ENCODE measurements at regions not wholly inside any gene's neighbourhood (a gene's known extent, or its start where the extent isn't known, plus 50 kb on each side); places are given as distances from the start of the nearest gene placed in this dataset.

GRCh38 chr6:121944354-121944753, 455.1 kb upstream of the HSF2 start:
- Histone ChIP-seq H3K79me2 (ENCODE audit: control insufficient read depth, insufficient read depth, low read length) (no peaks in the 10 kb centered on the region), H3K4me3 (no peak overlapping the region), H4K20me1 (ENCODE audit: control insufficient read depth, insufficient read depth) (no peaks in the 10 kb centered on the region), H3K9ac (ENCODE audit: control insufficient read depth, insufficient read depth, low read length) (no peak overlapping the region), H3K27ac (ENCODE audit: control insufficient read depth, insufficient read depth) (no peak overlapping the region), H3K36me3 (ENCODE audit: control insufficient read depth in 2 of 2, insufficient read depth in 2 of 2, low read length in 1 of 2) (no peaks in the 10 kb centered on the region), H3K9me3 (replicated peaks; ENCODE audit: control insufficient read depth, insufficient read depth, low read length) (no peaks in the 10 kb centered on the region), H3K4me1 (ENCODE audit: control insufficient read depth, insufficient read depth, low read length) (no peaks in the 10 kb centered on the region), H3K4me2 (ENCODE audit: control insufficient read depth, insufficient read depth) (no peak overlapping the region), H3K27me3 (replicated peaks in 1 of 2; ENCODE audit: control insufficient read depth in 2 of 2, insufficient read depth in 2 of 2, low read length in 1 of 2) (no peaks in the 10 kb centered on the region), H2AFZ (ENCODE audit: control insufficient read depth, low read depth, low read length) (no peak overlapping the region)
- FAIRE-seq (no peak), ATAC-seq (no peak), DNase-seq (ENCODE audit: low read depth, low spot score) (no peak)
- BruUV-seq (replicated peaks), result no TSS peak
- ChIA-PET RAD21 (ENCODE audit: unreplicated experiment) (no interaction called here), SMC1A (ENCODE audit: uncharacterized antibody, unreplicated experiment) (interaction anchor here (0.7 to 1.5 kb wide), 3 partner anchors 13 to 59 kb away, joined by 3 read pairs; no protein-coding TSS in a partner anchor), CTCF (no interaction called here), POLR2A (no interaction called here)
- in situ Hi-C loops (cut with MboI) (no loop called here), intact Hi-C loops (cut with micrococcal nuclease; ENCODE audit: unreplicated experiment) (no loop called here)
- WGBS (ENCODE audit: insufficient coverage, insufficient replicate concordance, low lambda C conversion rate, missing lambda C conversion rate), result 4% methylated on average over 1 of the region's 1 CpG
- no peak for TF ChIP-seq ZBTB40 (IDR thresholded peaks at IDR 0.05; ENCODE audit: borderline replicate concordance)

- no peak for TF ChIP-seq ZNF24 (IDR thresholded peaks at IDR 0.05)
- no peak for TF ChIP-seq E2F4 (IDR thresholded peaks at IDR 0.05; ENCODE audit: low read depth, low read length)
- TF ChIP-seq NR2F1 (conservative IDR thresholded peaks at IDR 0.05), result no peak
- TF ChIP-seq ATF7 (IDR thresholded peaks at IDR 0.05; ENCODE audit: low read depth), result no peak
- TF ChIP-seq CREM (IDR thresholded peaks at IDR 0.05; ENCODE audit: low read depth), result no peak
- TF ChIP-seq EP300 (IDR thresholded peaks at IDR 0.05; ENCODE audit: borderline replicate concordance in 1 of 2, control insufficient read depth in 1 of 2, low read depth in 2 of 2, low read length in 2 of 2), result no peak
- no peak for TF ChIP-seq MTA3 (IDR thresholded peaks at IDR 0.05; ENCODE audit: borderline replicate concordance, low read length)
- no peak for TF ChIP-seq SUPT20H (IDR thresholded peaks at IDR 0.05; ENCODE audit: borderline replicate concordance, control insufficient read depth, low read depth, low read length)
- 0% methylated on average over 4 of the region's 4 CpGs for WGBS (ENCODE audit: insufficient coverage, insufficient replicate concordance, low lambda C conversion rate, missing lambda C conversion rate)
- Histone ChIP-seq H3K9me3 (replicated peaks; ENCODE audit: control insufficient read depth, insufficient read depth, low read length) (no peaks in the 10 kb centered on the region), H3K4me3 (no peak overlapping the region), H4K20me1 (ENCODE audit: control insufficient read depth, insufficient read depth) (no peaks in the 10 kb centered on the region), H3K36me3 (ENCODE audit: control insufficient read depth in 2 of 2, insufficient read depth in 2 of 2, low read length in 1 of 2) (no peaks in the 10 kb centered on the region), H3K9ac (ENCODE audit: control insufficient read depth, insufficient read depth, low read length) (no peak overlapping the region), H3K27me3 (replicated peaks in 1 of 2; ENCODE audit: control insufficient read depth in 2 of 2, insufficient read depth in 2 of 2, low read length in 1 of 2) (no peaks in the 10 kb centered on the region), H3K79me2 (ENCODE audit: control insufficient read depth, insufficient read depth, low read length) (no peaks in the 10 kb centered on the region), H3K4me2 (ENCODE audit: control insufficient read depth, insufficient read depth) (no peak overlapping the region), H2AFZ (ENCODE audit: control insufficient read depth, low read depth, low read length) (no peak overlapping the region), H3K27ac (ENCODE audit: control insufficient read depth, insufficient read depth) (no peak overlapping the region), H3K4me1 (ENCODE audit: control insufficient read depth, insufficient read depth, low read length) (no peaks in the 10 kb centered on the region)
- intact Hi-C loops (cut with micrococcal nuclease; ENCODE audit: unreplicated experiment) (no loop called here), in situ Hi-C loops (cut with MboI) (no loop called here)
- DNase-seq (ENCODE audit: low read depth, low spot score) (no peak), ATAC-seq (no peak), FAIRE-seq (no peak)
- BruUV-seq (replicated peaks), result no TSS peak
- SMC1A ChIA-PET (ENCODE audit: uncharacterized antibody, unreplicated experiment), result no interaction called here
- CTCF ChIA-PET, result no interaction called here
- RAD21 ChIA-PET (ENCODE audit: unreplicated experiment), result no interaction called here
- POLR2A ChIA-PET, result no interaction called here
Measured at GRCh38 chr6:121951123-121951522, 448.3 kb upstream of the HSF2 start.

Measured in GM12878 (cell line).